ENCODE measurements at regions not wholly inside any gene's neighbourhood (a gene's known extent, or its start where the extent isn't known, plus 50 kb on each side); places are given as distances from the start of the nearest gene placed in this dataset.
"Not testable (repeated sequence)": the region's sequence is repeated elsewhere in the genome, so short reads cannot be mapped to it uniquely, and the experiment has no call there.

DNA sequence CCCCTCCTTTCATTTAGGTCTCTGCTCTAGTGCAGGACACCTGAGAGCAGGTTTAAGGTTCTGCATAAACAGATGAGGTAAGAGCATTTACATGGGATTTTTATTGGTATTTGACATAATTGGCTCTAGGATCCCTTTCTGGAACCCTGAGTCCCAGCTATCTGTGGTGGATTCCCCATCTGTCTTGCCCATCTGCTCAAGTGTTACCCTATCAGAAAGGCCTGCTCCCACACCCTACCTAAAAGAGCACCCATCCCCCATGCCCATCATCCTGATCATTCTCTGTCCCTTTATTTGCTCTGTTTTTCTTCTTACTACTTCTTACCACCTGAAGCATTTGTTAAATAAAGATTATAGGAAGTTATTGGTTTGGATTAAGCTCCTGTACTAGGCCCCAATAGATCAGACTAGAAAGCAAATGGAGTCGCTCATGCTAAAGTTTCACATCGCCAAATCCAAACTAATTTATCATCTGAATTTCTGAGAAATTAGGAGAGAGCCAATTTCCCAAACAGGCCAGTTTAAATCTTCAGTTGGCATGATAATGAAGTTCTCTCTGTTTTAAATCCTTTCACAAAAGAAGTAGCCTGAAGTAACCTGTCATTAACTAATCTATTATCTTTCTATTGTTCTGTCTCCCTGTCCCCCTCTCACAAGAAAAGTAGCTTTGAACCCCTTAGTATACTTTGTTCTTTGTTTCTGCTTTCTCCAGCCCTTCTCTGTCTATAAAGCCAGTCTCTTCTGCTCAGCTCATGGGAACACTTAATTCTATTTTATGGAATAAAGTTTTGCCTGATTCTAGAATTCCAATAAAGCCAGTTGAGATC, 178.6 kb downstream of the ZNF674 start:
- no peak for DNase-seq

DNA sequence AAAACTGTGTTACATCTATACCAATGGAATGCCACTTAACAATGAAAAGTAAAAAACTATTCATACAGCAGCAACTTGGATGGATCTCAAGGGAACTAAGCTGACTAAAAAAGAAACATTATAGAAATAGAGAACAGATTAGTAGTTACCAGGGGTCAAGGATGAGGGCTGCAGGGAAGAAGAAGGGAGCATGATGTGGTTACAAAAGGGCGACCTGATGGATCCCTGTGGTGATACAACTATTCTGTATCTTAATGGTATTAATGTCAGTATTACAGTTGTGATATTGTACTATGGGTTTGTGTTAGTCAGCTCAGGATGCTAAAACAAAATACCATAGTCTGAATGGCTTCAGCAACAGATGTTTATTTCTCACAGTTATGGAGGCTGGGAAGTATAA, 190.7 kb downstream of the ZNF674 start:
- no peak for DNase-seq

DNA sequence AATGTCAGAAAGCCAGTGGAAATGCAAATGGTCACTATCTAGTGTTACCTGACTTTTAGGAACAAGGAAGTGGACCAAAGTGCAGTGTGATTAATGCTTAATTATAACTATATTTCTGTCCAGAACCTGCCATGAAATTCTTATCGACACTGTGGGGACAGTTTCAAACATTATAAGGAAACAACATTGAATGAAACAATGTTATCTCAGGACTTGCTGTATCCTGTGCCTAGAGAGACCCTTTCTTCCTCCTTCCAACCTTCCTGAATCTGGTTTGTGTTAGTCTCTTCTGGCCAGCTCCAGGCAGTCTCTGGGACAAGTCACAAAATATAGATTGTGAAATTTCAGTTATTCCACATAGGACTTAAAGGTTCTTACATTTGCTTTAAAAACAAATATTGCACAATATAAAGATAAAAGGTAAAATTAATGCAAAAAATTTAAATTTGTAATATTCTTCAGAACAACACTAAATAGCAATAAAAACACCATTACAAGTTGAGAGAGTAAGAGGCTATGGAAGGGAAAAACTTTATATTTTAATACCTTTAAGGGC, 203.4 kb downstream of the ZNF674 start:
- DNase-seq, result no peak

GRCh38 chrX:46340696-46341095, 204.5 kb downstream of the ZNF674 start:
- no peak for DNase-seq

- no peak for DNase-seq
Measured at GRCh38 chrX:46333550-46333949, 211.7 kb downstream of the ZNF674 start.

- DNase-seq, result no peak
Measured at GRCh38 chrX:46330981-46331380, 214.2 kb downstream of the ZNF674 start.

DNA sequence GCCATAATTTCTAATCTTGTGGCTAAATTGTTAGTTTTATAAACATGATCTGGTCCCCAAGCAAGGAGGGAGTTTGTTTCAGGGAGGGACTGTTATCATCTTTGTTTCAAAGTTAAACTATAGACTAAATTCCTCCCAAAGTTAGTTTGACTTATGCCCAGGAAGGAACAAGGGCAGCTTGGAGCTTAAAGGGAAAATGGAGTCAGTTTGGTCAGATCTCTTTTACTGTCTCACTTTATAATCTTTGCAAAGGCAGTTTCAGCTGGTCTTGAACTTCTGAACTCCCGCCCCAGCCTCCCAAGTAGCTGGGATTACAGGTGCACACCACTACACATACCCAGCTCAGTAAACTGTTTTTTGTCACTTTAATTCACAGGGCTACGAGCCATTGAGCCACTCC, 214.7 kb downstream of the ZNF674 start:
- DNase-seq, result no peak

DNA sequence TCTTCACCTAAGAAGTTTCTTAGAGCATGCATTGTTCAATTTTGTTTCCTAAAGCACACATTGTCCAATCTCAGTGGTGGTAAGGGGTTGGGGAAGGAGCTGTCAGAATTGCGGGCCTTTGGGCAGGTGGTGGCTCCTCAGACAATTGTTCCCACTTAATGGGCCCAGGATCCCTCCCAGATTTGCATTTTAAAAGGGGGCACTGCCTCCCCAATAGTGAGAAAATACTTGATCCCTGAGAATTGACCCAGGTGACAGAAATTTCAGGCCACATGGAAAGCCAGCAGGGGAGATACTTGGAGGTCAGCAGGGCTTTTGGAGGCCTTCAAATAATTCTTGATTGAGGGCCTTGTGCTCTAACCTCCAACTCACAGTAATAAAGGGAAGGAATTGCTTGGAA, 217.1 kb downstream of the ZNF674 start:
- DNase-seq, result no peak

- no peak for DNase-seq
Measured at GRCh38 chrX:46327566-46328115, 217.6 kb downstream of the ZNF674 start.

DNA sequence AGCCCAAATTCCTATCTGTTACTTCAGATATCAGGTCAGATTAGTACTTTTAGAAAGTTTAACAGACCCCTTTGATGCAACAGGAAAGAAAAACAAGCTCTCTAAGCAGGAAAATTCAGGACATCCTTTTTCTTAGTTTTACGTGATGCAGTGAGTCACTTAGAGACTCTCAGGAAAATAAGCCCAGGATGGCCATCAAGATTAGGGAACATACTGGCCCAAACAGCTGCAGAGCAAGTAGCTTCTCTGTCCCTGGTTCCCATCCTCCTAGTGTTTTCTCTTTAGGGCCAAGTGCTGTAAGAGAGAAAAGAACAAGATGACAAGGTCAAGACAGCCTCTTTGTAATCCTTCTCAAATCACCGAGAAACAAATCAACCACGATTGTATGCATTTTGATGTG, 219.1 kb downstream of the ZNF674 start:
- DNase-seq, result no peak

DNA sequence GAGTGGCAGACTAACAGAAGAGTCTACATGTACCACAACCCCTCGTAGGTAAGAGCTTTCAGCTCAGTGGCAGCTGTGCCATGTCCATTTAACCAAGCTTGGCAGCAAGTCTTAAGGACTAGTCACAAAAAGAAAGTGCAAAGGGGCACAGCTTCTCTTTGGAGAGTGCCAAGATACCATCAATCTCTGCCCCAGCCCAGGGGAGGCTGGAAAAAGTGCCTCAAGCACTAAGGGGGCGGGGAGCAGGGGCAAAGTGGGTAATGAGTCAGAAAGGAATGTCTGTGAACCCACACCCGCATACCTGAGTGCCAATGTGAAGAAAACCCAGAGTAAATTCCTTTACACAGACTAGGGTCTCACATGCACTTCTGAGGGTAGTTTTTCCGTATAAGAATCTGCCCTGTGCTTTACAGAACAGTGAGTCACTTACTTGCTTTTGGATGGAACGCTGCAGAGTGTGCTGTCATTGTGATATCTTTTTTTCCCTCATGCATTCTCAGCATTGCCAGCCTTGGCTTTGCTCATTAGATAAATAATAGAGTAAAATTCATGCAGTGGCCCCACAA, 219.8 kb downstream of the ZNF674 start:
- DNase-seq, result peak; percentile 51

DNA sequence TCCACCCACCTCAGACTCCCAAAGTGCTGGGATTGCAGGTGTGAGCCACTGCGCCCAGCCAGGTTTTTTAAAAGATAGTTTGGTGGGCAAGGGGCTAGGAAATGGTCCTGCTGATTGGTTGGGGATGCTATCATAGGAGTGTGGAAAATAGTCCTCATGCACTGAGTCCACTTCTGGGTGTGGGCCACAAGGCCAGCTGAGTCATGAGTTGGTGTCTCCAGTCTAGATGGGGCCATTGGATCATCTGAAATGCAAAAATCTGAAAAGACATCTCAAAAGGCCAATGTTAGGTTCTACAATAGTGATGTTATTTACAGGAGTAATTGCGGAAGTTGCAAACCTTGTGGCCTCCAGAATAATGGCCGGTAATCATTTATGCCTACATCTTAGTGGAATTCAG, 221.1 kb downstream of the ZNF674 start:
- DNase-seq, result no peak

- not testable (repeated sequence) for DNase-seq
Measured at GRCh38 chrX:46322929-46323328, 222.3 kb downstream of the ZNF674 start.

DNA sequence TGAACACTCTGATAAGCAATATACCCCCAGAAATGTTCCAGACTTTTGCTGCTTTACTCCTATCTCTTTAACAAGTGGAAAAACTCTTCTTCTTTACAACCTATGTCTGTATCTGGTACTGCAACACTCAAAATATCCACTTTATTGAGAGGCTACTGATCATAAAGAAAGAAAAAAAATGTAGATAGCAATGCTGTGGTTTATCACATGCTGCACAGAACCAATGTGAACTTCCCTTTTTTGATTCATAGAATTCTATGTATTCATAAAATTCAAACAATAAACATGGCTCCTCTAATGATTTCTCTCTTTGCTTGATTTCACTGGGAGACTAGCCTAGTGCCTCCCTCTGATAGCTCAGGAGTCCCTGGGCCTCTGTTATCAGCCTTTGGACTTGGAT, 223.5 kb downstream of the ZNF674 start:
- DNase-seq, result no peak

GRCh38 chrX:46319750-46320149, 225.5 kb downstream of the ZNF674 start:
- no peak for DNase-seq

- no peak for DNase-seq
Measured at GRCh38 chrX:46318551-46318950, 226.7 kb downstream of the ZNF674 start.

GRCh38 chrX:46317163-46317562, 228.1 kb downstream of the ZNF674 start:
- no peak for DNase-seq

- DNase-seq, result no peak
Measured at GRCh38 chrX:46311581-46312120, 233.6 kb downstream of the ZNF674 start.

DNA sequence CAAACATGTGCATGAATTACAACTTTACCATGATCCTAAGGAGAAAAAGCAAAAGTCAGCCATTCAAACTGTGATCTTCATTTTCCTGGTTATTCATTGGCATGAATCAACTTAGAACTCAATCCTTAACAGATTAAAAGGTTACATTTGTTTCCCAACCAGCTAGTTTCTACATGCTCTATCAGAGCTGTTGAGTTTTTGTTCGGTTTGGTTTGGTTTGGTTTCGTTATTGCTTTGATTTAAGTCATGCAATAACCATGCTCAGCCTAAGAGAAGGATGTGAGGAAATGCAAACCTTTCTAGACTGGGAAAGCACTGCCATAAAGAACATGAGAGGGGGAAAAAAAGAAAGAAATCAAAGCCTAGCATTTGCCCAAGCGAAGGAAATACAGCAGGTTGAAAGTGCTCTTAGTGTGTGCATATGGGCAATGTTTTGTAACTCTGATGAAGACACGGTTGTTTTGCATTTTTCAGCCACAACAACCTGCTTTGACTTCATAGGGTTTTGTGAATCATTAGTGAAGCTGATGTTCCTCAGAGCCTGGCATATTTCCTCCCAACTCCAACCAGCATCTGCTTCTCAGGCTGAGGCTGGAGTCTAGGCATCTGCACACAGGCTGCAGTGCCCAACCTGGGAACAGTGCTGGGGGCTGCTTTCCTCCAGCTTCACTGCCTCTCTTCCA, 234.3 kb downstream of the ZNF674 start:
- no peak for DNase-seq

- no peak for DNase-seq
Measured at GRCh38 chrX:46308110-46308509, 237.1 kb downstream of the ZNF674 start.

GRCh38 chrX:46306103-46306502, 239.1 kb downstream of the ZNF674 start:
- DNase-seq, result no peak

DNA sequence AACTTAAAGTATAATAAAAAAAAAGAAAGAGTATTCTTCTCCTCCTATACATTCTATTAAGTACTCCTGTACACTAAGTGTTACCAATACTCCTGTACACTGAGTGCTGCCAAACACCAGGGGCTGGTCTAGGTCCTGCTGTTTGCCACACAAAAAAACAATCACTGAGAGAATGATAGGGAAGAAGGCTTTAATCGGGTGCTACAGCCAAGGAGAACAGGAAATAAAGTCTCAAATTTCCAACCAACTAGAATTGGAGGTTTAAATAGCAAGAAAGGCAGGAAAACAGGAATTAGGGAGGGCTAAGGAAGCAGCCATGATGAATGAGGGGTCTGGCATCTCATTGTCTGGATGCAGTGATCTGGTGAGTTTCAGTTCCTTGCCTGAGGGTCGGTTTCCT, 239.8 kb downstream of the ZNF674 start:
- no peak for DNase-seq

DNA sequence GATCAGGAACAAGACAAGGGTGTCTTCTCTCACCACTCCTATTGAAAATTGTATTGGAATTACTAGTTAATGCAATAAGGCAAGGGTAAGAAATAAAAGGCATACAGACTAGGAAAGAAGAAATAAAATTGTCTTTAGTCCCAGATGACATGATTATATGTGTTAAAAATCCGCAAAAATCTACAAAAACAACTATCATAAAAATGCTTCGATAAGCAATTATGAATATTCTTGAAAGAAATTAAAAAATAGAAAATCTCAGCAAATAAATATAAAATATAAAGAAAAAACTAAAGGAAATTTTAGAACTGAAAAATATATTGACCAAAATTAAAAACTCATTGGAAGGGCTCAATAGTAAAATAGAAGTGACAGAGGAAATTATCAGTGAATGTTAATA, 243.3 kb downstream of the ZNF674 start:
- DNase-seq, result no peak
